PFSK-1 (cell line): ENCODE measurements at regions not wholly inside any gene's neighbourhood (a gene's known extent, or its start where the extent isn't known, plus 50 kb on each side); places are given as distances from the start of the nearest gene placed in this dataset.

Source experiments
- FOXP2 ChIP-seq: optimal IDR thresholded peaks from 2 replicates; pipeline ENCODE3; 2011; ENCODE audit warnings: borderline replicate concordance, control low read depth, inconsistent platforms; ENCODE audit not compliant: insufficient read depth; ENCODE audit errors: extremely low read length, extremely low read depth
- POLR2AphosphoS5 ChIP-seq: IDR thresholded peaks from 2 replicates; pipeline ENCODE4 v1.6.1; 2012; ENCODE audit warnings: low read depth, mild to moderate bottlenecking, control low read depth, low read length, moderate library complexity
- SIN3A ChIP-seq: IDR thresholded peaks from 2 replicates; pipeline ENCODE4 v1.6.1; 2012; ENCODE audit warnings: mild to moderate bottlenecking, low read length, moderate library complexity, borderline replicate concordance; ENCODE audit not compliant: insufficient read depth
- TAF1 ChIP-seq: IDR thresholded peaks from 2 replicates; pipeline ENCODE4 v1.6.1; 2012; ENCODE audit warnings: low read length, control low read depth, borderline replicate concordance; ENCODE audit not compliant: insufficient read depth
- TF ChIP-seq, protein P1 (sequence below), 2 experiments: IDR thresholded peaks; 2 replicates each; pipeline versions ENCODE4 v1.6.1 to v1.8.0; 2011 to 2012; ENCODE audit warnings: low read depth in 2 of 2, low read length in 2 of 2, control low read depth in 1 of 2, inconsistent platforms in 1 of 2, mild to moderate bottlenecking in 1 of 2, moderate library complexity in 1 of 2; ENCODE audit not compliant: insufficient read depth in 1 of 2

GRCh38 chr4:178535939-178536579 lies 1093.8 kb upstream of the AGA start:
- TF ChIP-seq TAF1 (no peak), POLR2AphosphoS5 (no peak), SIN3A (no peak), FOXP2 (no peak)
- TF ChIP-seq, protein P1, sequence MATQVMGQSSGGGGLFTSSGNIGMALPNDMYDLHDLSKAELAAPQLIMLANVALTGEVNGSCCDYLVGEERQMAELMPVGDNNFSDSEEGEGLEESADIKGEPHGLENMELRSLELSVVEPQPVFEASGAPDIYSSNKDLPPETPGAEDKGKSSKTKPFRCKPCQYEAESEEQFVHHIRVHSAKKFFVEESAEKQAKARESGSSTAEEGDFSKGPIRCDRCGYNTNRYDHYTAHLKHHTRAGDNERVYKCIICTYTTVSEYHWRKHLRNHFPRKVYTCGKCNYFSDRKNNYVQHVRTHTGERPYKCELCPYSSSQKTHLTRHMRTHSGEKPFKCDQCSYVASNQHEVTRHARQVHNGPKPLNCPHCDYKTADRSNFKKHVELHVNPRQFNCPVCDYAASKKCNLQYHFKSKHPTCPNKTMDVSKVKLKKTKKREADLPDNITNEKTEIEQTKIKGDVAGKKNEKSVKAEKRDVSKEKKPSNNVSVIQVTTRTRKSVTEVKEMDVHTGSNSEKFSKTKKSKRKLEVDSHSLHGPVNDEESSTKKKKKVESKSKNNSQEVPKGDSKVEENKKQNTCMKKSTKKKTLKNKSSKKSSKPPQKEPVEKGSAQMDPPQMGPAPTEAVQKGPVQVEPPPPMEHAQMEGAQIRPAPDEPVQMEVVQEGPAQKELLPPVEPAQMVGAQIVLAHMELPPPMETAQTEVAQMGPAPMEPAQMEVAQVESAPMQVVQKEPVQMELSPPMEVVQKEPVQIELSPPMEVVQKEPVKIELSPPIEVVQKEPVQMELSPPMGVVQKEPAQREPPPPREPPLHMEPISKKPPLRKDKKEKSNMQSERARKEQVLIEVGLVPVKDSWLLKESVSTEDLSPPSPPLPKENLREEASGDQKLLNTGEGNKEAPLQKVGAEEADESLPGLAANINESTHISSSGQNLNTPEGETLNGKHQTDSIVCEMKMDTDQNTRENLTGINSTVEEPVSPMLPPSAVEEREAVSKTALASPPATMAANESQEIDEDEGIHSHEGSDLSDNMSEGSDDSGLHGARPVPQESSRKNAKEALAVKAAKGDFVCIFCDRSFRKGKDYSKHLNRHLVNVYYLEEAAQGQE (IDR thresholded peaks at IDR 0.05; ENCODE audit: insufficient read depth in 1 of 2, low read depth in 2 of 2, low read length in 2 of 2): no peak
